ENCODE measurements at regions not wholly inside any gene's neighbourhood (a gene's known extent, or its start where the extent isn't known, plus 50 kb on each side); places are given as distances from the start of the nearest gene placed in this dataset.

DNA sequence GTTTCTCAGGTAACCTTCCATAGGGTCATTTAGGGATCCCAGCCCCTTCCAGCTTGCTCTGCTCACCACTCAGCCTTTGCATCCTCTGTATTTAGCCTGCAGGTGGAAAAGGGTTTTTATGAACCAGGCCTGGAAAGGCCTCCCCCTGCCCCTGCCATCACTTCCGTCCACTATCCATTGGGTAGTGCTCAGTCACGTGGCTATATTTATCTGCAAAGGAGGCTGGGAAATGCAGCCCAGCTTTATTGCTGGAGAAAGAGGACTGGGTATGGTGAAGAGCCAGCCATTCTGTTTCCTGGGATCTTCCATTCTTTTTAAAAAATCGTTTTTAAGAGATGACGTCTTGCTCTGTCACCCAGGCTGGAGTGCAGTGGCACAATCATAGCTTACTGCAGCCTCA, 87.0 kb upstream of the MAP1LC3B2 start:
- Mint-ChIP-seq H3K9me3 (ENCODE audit: insufficient read depth) (peaks cover 5% of the 10 kb centered on the region), H3K4me3 (no peak overlapping the region), H3K27me3 (no peaks in the 10 kb centered on the region), H3K4me1 (peaks cover 2% of the 10 kb centered on the region), H3K27ac (no peak overlapping the region)
- no peak for TF ChIP-seq EZH2 (IDR thresholded peaks at IDR 0.05; ENCODE audit: borderline replicate concordance, insufficient read depth, low read depth, low read length, poor library complexity, severe bottlenecking)
- TF ChIP-seq, protein P1, sequence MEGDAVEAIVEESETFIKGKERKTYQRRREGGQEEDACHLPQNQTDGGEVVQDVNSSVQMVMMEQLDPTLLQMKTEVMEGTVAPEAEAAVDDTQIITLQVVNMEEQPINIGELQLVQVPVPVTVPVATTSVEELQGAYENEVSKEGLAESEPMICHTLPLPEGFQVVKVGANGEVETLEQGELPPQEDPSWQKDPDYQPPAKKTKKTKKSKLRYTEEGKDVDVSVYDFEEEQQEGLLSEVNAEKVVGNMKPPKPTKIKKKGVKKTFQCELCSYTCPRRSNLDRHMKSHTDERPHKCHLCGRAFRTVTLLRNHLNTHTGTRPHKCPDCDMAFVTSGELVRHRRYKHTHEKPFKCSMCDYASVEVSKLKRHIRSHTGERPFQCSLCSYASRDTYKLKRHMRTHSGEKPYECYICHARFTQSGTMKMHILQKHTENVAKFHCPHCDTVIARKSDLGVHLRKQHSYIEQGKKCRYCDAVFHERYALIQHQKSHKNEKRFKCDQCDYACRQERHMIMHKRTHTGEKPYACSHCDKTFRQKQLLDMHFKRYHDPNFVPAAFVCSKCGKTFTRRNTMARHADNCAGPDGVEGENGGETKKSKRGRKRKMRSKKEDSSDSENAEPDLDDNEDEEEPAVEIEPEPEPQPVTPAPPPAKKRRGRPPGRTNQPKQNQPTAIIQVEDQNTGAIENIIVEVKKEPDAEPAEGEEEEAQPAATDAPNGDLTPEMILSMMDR (IDR thresholded peaks at IDR 0.05) = no peak
- CTCF ChIA-PET = no interaction called here
- ATAC-seq (ENCODE audit: low read depth) (no peak), DNase-seq (no peak)
- Histone ChIP-seq H3K4me3 (ENCODE audit: control extremely low read depth in 1 of 5, extremely low read depth in 1 of 5, insufficient read depth in 1 of 5, low read depth in 2 of 5, low read length in 4 of 5) (no peak overlapping the region), H3K27me3 (replicated peaks in 1 of 4; ENCODE audit: control extremely low read depth in 1 of 4, control insufficient read depth in 3 of 4, insufficient read depth in 4 of 4, low read length in 3 of 4) (no peaks in the 10 kb centered on the region), H3K9ac (ENCODE audit: low read length) (no peak overlapping the region), H4K20me1 (ENCODE audit: control insufficient read depth, insufficient read depth, low read length, poor library complexity, severe bottlenecking) (no peaks in the 10 kb centered on the region), H3K27ac (ENCODE audit: low read length in 2 of 2) (no peak overlapping the region), H3K9me3 (ENCODE audit: control extremely low read depth in 1 of 3, control insufficient read depth in 2 of 3, insufficient read depth in 1 of 3, low read length in 2 of 3) (peaks cover 1 to 5% (median 4%) of the 10 kb centered on the region in 3 donors), H3K4me2 (replicated peaks; ENCODE audit: low read depth, low read length, poor library complexity, severe bottlenecking) (no peak overlapping the region), H3K79me2 (ENCODE audit: control insufficient read depth, insufficient read depth, low read length) (no peaks in the 10 kb centered on the region), H2AFZ (ENCODE audit: insufficient read depth, low read depth, low read length, poor library complexity, severe bottlenecking) (no peak overlapping the region), H3K4me1 (ENCODE audit: control insufficient read depth in 2 of 2, insufficient read depth in 2 of 2, low read length in 2 of 2) (no peaks in the 10 kb centered on the region), H3K36me3 (replicated peaks in 1 of 2; ENCODE audit: control extremely low read depth in 1 of 2, control insufficient read depth in 1 of 2, extremely low read depth in 1 of 2, insufficient read depth in 2 of 2, low read length in 1 of 2) (no peaks in the 10 kb centered on the region)
- POLR2A ChIA-PET = no interaction called here
- intact Hi-C loops (cut with micrococcal nuclease) = no loop called here
- WGBS (ENCODE audit: insufficient coverage) = 80% methylated on average over 2 of the region's 4 CpGs

DNA sequence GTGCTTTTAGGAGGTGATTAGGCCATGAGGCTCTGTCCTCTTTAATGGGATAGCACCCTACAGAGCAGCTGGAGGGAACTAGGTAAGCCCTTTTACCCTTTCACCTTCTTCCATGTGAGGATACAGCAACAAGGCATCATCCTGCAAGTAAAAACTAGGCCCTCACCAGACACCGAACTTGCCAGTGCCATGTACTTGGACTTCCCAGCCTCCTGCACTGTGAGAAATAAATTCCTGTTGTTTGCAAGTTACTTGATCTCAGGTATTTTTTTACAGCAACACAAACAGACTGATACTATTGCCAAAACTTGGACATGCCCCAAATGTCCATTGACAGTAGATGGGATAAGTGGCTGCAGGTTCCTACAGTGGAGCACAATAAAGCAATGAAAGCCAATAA, 85.8 kb upstream of the MAP1LC3B2 start:
- Histone ChIP-seq H3K4me3 (ENCODE audit: control extremely low read depth in 1 of 5, extremely low read depth in 1 of 5, insufficient read depth in 1 of 5, low read depth in 2 of 5, low read length in 4 of 5) (no peak overlapping the region), H3K27ac (ENCODE audit: low read length in 2 of 2) (no peak overlapping the region), H3K9me3 (ENCODE audit: control extremely low read depth in 1 of 3, control insufficient read depth in 2 of 3, insufficient read depth in 1 of 3, low read length in 2 of 3) (peaks cover 1 to 7% (median 4%) of the 10 kb centered on the region in 3 donors), H3K36me3 (replicated peaks in 1 of 2; ENCODE audit: control extremely low read depth in 1 of 2, control insufficient read depth in 1 of 2, extremely low read depth in 1 of 2, insufficient read depth in 2 of 2, low read length in 1 of 2) (no peaks in the 10 kb centered on the region), H3K79me2 (ENCODE audit: control insufficient read depth, insufficient read depth, low read length) (no peaks in the 10 kb centered on the region), H3K27me3 (replicated peaks in 1 of 4; ENCODE audit: control extremely low read depth in 1 of 4, control insufficient read depth in 3 of 4, insufficient read depth in 4 of 4, low read length in 3 of 4) (no peaks in the 10 kb centered on the region), H2AFZ (ENCODE audit: insufficient read depth, low read depth, low read length, poor library complexity, severe bottlenecking) (no peak overlapping the region), H3K4me2 (replicated peaks; ENCODE audit: low read depth, low read length, poor library complexity, severe bottlenecking) (no peak overlapping the region), H3K4me1 (ENCODE audit: control insufficient read depth in 2 of 2, insufficient read depth in 2 of 2, low read length in 2 of 2) (no peaks in the 10 kb centered on the region), H4K20me1 (ENCODE audit: control insufficient read depth, insufficient read depth, low read length, poor library complexity, severe bottlenecking) (no peaks in the 10 kb centered on the region), H3K9ac (ENCODE audit: low read length) (no peak overlapping the region)
- no peak for DNase-seq
- ChIA-PET POLR2A (no interaction called here), CTCF (no interaction called here)
- Mint-ChIP-seq H3K27ac (no peak overlapping the region), H3K27me3 (no peaks in the 10 kb centered on the region), H3K4me1 (peaks cover 2% of the 10 kb centered on the region), H3K9me3 (ENCODE audit: insufficient read depth) (peaks cover 5% of the 10 kb centered on the region), H3K4me3 (no peak overlapping the region)
- TF ChIP-seq EZH2 (IDR thresholded peaks at IDR 0.05; ENCODE audit: borderline replicate concordance, insufficient read depth, low read depth, low read length, poor library complexity, severe bottlenecking) = no peak
- TF ChIP-seq, protein P1 (IDR thresholded peaks at IDR 0.05) = no peak
- no CpG with 5 or more reads among the region's 1 CpG for WGBS (ENCODE audit: insufficient coverage)
- intact Hi-C loops (cut with micrococcal nuclease) = no loop called here
- ATAC-seq (ENCODE audit: low read depth) = no peak

Measured in B cell (primary cell).